Endometrium (tissue), 2 donors: ENCODE measurements at regions not wholly inside any gene's neighbourhood (a gene's known extent, or its start where the extent isn't known, plus 50 kb on each side); places are given as distances from the start of the nearest gene placed in this dataset.

Experiments
- FAIRE-seq: peaks from 2 replicates; lab custom pipeline; 2012; peaks lifted over from hg19 to GRCh38; lab: Jason Lieb, UNC
- donor health status: control.
- donor health status: control.

DNA sequence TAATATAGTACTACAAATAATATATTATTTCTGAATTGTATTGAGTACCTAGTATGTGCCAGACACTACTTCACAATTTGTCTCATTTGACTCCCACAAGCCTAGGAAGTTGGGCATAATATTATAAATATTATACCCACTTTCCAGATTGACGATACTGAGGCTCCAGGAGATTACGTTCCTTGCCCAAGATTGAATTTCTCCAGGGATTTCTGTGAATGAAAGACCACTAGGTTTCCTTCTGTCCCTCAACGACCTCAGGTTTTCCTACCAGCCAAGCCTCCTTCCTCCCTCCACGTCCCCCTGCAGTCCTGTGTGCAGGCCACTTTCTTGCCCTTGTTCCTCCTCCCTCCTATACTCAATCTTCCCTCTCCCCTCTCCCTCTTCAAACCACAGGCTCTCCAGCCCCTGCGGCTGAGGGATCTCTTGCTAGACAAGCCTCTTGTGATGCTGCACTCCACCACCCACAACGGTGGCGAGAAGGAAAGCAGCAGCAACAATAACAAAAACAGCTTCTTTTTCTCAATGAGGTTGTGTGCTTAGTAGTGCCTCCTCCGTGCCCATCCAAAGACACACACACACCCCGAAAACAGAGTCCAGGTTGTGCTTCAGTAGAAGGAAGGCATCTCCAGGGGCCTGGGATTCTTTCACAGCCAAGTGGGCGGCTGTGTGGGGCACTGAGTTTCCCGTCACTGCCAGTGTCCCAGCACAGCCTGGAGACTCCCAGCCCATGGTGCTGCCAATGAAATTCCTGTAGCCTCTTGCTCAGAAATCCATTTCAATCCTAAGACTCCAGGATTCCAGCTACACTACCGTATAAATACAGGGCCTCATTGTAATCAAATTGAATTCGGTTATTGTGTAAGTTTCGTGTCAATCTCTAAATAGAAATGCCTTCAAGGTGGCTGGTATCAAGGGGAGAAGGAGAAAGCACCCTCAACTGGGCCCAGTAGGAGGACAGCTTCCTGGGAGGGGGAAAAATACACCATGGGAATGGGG lies 94.4 kb downstream of the NCR2 start:
- FAIRE-seq = no peak

GRCh38 chr6:41430875-41431274 lies 95.5 kb downstream of the NCR2 start:
- no peak for FAIRE-seq

DNA sequence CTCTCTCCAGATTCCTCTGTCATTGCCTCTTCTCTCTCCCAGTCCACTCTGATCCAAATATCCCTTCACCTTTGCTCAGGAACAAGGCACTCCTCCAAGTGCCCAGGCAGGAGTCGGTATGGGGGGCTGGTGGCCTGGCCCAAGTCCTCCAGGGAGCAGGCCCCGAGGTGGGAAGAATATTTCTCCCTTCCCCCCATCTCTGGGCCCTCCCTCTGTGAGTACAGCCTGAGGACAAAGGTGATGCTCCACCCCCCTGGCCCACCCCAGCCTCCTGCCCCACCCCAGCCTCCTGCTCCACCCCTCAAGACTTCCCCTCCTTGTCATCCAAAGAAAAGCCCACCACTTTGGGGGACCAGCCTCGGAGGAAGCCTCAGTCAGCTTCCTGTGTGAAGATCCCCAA lies 96.9 kb downstream of the NCR2 start:
- no peak for FAIRE-seq

DNA sequence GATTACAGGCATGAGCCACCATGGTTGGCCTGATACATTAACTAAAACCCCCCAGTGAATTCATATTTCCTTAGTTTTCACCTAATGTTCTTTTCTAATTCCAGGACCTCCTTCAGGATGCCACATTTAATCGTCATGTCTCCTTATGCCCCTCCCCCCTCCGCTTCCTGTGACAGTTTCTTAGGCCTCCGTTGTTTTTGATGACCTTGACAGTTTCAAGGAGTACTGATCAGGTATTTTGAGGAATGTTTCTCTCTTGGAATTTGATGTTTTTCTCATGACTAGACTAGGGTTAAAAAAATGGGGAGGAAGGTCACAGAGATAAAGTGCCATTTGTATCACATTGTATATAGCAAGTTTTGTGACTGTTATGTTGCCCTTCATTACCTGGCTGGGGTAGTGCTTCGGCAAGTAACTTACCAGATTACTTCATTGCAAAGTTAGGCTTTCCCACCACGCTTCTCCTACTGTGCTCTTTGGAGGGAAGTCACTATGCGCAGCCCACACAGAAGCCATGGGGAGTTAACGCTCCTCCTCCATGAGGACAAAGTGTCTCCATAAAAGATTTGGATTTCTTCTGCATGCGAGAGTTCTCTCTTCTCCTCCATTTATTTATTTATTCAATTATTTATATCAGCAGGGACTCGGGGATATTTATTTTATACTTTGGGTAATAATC lies 99.5 kb downstream of the NCR2 start:
- FAIRE-seq = no peak

GRCh38 chr6:41437604-41438003 lies 102.2 kb downstream of the NCR2 start:
- FAIRE-seq = no peak

- FAIRE-seq = no peak
Observed at GRCh38 chr6:41438746-41439145, 103.3 kb downstream of the NCR2 start.

DNA sequence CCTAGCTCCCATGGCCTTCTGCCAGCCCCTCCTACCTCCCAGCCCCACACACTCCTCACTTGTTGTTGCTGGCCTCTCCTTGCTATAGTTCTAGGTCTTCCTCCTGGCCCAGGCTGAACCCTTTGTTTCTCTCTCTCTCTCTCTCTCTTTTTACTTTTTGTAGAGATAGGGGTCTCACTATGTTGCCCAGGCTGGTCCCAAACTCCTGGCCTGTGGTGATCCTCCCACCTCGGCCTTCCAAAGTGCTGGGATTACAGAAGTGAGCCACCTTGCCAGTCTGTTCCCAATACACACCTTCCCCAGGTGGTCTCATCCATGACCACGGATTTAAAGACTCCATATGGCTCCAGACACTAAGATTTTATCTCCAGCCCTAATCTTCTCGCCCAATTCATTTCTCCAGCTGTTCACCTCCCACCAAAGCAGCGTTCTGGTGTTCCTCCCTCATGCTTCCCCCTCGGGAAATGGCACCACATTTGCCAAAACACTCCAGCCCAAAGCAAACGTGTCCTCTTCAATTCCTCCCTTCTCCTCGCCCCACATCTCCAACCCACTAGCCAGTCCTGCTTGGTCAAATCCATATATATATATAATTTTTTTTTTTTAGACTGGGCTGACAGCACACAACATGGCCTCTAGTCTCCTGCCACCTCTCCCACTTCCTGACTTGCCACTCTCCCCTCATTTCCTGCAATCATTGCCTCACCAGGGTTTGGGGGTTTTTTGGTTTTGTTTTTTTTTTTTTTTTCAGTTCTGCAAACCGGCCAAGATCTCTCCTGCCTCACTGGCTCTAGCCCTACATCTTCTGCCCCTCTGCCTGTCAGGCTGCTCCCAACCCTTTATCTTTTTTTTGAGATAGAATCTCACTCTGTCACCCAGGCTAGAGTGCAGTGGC lies 104.4 kb downstream of the NCR2 start:
- no peak for FAIRE-seq

DNA sequence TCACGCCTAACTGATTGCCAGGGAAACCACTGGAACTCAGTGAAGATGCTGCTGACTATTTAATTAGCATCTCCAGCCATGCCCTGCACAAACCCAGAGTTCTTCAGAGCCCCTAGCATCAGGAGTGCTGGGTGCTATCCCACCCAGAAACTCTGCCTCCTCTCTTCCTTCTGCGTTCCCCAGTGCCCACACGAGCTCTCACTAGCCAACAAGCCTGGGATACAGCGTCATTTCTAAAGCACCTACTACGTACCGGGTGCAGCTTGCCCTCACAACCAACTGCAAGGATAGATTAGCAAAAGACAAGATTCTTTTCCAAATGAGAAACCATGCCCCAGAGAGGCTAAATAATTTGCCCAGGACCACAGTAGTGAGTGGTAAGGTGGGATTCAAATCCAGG lies 105.2 kb upstream of the FOXP4 start:
- no peak for FAIRE-seq

DNA sequence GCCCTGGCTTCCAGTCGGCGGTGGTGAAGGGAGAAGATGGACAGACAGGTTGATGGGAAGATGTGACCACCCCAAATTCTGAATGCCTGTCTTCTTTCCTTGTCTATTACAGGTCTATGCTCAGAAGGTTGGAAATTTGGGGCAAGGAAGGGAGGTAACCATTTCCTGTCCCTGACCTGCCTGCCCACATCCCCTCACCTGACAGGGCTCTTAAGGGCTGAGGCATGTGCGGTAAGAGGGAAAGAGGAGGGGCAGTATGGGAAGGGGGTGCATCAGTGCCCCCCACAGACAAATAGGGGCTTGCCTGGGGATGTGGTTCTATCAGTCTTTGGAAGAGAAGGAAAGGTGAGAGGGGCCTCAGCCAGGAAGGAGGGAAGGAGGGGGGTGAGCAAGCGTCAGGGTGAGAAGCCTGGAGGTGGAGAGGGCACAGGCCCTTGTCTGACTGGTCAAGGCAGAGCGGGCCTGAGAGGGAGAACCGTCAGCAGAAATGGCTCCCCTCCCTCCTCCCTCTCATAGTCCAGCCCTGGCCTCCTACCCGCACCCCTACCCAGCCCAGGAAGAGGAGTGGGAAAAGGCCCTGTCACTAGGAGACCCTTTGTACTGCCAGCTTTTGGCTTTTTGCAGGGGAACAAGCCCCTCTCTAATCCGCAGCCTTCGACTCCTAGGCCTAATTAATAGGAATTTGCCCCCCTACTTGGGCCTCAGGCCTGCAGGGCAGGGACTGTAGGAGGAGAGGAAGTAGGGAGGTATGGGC lies 104.4 kb upstream of the FOXP4 start:
- FAIRE-seq = no peak

GRCh38 chr6:41442352-41442672 lies 103.9 kb upstream of the FOXP4 start:
- FAIRE-seq = no peak

DNA sequence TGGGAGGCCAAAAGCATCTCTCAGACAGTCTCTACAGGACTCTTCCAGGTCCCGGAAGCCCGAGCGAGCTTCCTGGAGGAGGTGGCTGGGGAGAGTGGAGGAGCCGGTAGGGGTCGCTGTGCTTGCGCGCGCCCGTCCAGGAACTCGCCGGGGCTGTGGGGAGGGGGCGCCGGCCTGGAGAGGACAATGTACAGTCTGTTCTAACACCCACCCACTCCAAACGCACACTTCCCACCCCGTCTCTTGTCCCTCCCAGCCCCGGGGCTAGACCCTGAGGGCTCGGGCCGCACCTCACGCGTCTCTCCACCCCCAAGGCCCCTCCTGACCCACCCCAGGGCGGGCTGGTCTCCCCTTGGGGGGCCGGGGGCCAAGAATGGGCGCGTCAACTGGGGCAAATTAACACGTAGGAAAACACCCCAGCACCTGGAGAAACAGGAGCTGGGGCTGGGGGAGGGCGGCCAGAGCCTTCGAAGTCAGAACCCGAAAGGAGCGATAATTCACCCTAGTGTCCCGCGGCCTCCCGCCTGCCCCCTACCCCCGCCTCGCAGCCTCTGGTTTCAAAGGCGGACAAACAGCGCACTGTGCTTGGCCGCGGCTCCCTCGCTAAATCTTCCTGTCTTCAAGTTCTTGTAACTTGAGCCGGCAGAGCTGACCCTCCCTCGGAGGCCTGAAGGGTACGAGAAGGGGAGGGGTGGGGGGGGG lies 103.2 kb upstream of the FOXP4 start:
- FAIRE-seq = no peak

DNA sequence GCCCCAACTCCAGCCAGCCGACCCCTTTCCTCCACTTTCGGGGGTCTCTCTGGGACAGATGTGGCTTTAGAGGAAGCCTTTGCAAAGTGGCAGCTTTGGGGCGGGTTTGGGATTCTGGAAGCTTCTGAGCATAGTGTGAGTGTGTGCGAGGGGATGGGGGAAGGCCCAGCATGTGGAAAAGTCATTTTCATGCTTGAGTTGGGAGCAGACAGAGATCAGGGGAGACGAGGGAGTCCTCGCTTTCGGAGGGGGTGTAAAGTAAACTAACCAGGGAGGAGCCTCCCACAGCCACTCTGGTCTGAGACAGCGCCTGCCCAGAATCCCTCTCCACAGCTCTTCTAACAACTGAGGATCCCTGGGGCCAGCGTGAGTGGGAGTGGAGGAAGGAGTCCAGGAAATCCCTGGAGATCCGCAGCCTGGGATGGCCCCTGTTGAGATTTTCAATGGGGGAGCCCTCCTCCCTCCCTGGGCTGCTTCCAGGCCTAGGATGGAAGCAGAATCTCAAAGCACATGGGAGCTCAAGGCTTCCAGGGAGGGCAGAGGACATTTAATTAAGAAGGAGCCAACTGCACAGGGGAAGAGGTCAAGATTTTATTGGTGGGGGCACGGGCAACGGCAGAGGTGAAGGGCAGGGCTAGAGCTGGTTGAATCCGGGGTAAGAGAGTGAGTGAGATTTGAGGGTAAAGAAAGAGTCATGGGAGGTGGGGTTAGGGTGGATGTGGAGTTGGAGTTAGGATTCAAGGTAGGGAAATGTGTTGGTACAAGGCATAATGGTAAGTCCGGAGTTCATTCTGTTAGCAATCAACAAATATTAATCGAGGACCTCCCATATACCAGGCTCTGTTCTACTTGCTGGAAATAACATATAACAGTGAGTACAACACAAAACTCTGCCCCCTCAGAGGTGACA lies 102.3 kb upstream of the FOXP4 start:
- FAIRE-seq = no peak

- no peak for FAIRE-seq
Observed at GRCh38 chr6:41445261-41445660, 100.9 kb upstream of the FOXP4 start.

DNA sequence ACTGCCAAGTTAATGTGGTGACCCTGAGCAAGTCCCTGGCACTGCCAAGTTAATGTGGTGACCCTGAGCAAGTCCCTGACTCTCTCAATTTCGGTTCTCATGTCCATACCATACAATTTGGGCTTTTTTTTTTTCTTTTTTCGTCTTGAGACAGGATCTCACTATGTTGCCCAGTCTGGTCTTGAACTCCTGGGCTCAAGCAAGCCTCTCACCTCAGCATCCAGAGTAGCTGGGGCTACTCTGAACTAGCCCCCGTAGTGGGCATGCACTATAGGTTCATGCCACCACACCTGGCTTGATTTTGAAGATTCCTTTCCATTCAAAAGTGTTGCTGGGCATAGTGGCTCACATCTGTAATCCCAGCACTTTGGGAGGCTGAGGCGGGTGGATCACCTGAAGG lies 100.0 kb upstream of the FOXP4 start:
- FAIRE-seq = no peak

GRCh38 chr6:41446907-41447545 lies 99.2 kb upstream of the FOXP4 start:
- FAIRE-seq = no peak

GRCh38 chr6:41448256-41448655 lies 97.9 kb upstream of the FOXP4 start:
- FAIRE-seq = no peak

GRCh38 chr6:41449399-41450245 lies 96.6 kb upstream of the FOXP4 start:
- peak; percentile 62 for FAIRE-seq

- FAIRE-seq = no peak
Observed at GRCh38 chr6:41450581-41450980, 95.6 kb upstream of the FOXP4 start.

- no peak for FAIRE-seq
Observed at GRCh38 chr6:41451039-41451438, 95.1 kb upstream of the FOXP4 start.
